Ammon's horn (tissue), 1 donor: ENCODE measurements at regions not wholly inside any gene's neighbourhood (a gene's known extent, or its start where the extent isn't known, plus 50 kb on each side); places are given as distances from the start of the nearest gene placed in this dataset.
"Not testable (repeated sequence)": the region's sequence is repeated elsewhere in the genome, so short reads cannot be mapped to it uniquely, and the experiment has no call there.

Experiments used
- DNase-seq: peaks from one replicate; pipeline ENCODE4 v3.0.0-alpha.2; 2016; ENCODE audit warnings: low spot score

GRCh38 chrX:1903236-1903935 is 288.5 kb downstream of the ASMT start:
- no peak for DNase-seq

- DNase-seq = no peak
These were observed 289.9 kb downstream of the ASMT start for GRCh38 chrX:1904663-1905218.

- DNase-seq = no peak
These were observed 291.2 kb downstream of the ASMT start for GRCh38 chrX:1906028-1906427.

GRCh38 chrX:1908996-1909395 is 294.1 kb downstream of the ASMT start:
- not testable (repeated sequence) for DNase-seq

- DNase-seq = no peak
These were observed 294.8 kb downstream of the ASMT start for GRCh38 chrX:1909419-1910206.

GRCh38 chrX:1910207-1910470 is 295.3 kb downstream of the ASMT start:
- no peak for DNase-seq

- no peak for DNase-seq
These were observed 296.7 kb downstream of the ASMT start for GRCh38 chrX:1911401-1912128.

GRCh38 chrX:1912193-1912592 is 297.3 kb downstream of the ASMT start:
- DNase-seq = no peak

- DNase-seq = no peak
These were observed 299.9 kb downstream of the ASMT start for GRCh38 chrX:1914606-1915365.

- no peak for DNase-seq
These were observed 303.9 kb downstream of the ASMT start for GRCh38 chrX:1918780-1919179.

- DNase-seq = peak; percentile 10
These were observed 310.2 kb downstream of the ASMT start for GRCh38 chrX:1925053-1925481.

GRCh38 chrX:1928805-1929204 is 313.9 kb downstream of the ASMT start:
- DNase-seq = no peak

- DNase-seq = peak; percentile 7
These were observed 317.4 kb downstream of the ASMT start for GRCh38 chrX:1932231-1932630.

GRCh38 chrX:1933964-1934363 is 319.1 kb downstream of the ASMT start:
- DNase-seq = no peak

- no peak for DNase-seq
These were observed 320.9 kb downstream of the ASMT start for GRCh38 chrX:1935805-1936204.

- no peak for DNase-seq
These were observed 323.3 kb downstream of the ASMT start for GRCh38 chrX:1938190-1938589.

GRCh38 chrX:1941321-1941720 is 326.5 kb downstream of the ASMT start:
- no peak for DNase-seq

- no peak for DNase-seq
These were observed 331.0 kb downstream of the ASMT start for GRCh38 chrX:1945879-1946278.

- no peak for DNase-seq
These were observed 332.1 kb downstream of the ASMT start for GRCh38 chrX:1946974-1947373.
